ENCODE measurements at regions not wholly inside any gene's neighbourhood (a gene's known extent, or its start where the extent isn't known, plus 50 kb on each side); places are given as distances from the start of the nearest gene placed in this dataset.
A peak's percentile ranks its signal among the peaks of the same experiment; 100 is the strongest.

- no peaks in the 10 kb centered on the region for H3K9me3 ChIP-seq (ENCODE audit: control insufficient read depth, insufficient read depth, low read depth, low read length)
- POLR2A ChIA-PET, result interaction anchor here (0.6 to 0.9 kb wide), 2 partner anchors 22 to 23 kb away, joined by 5 read pairs; no protein-coding TSS in a partner anchor
- H3K36me3 ChIP-seq (ENCODE audit: control insufficient read depth in 2 of 2, insufficient read depth in 1 of 2, low read length in 2 of 2), result no peaks in the 10 kb centered on the region
- CTCF ChIA-PET, result interaction anchor here (0.7 kb wide), 1 partner anchor 8 kb away, joined by 3 read pairs; no protein-coding TSS in a partner anchor
- TF ChIP-seq ZBTB8A (tag by site-specific recombination; IDR thresholded peaks at IDR 0.05), result no peak
- TF ChIP-seq, protein P1, sequence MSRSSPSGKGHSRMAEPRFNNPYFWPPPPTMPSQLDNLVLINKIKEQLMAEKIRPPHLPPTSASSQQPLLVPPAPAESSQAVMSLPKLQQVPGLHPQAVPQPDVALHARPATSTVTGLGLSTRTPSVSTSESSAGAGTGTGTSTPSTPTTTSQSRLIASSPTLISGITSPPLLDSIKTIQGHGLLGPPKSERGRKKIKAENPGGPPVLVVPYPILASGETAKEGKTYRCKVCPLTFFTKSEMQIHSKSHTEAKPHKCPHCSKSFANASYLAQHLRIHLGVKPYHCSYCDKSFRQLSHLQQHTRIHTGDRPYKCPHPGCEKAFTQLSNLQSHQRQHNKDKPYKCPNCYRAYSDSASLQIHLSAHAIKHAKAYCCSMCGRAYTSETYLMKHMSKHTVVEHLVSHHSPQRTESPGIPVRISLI (tag by site-specific recombination; IDR thresholded peaks at IDR 0.05), result no peak
- TF ChIP-seq ZNF140 (tag by site-specific recombination; IDR thresholded peaks at IDR 0.05), result peak; percentile 16; the same call in 1 of the 2 replicates
- TF ChIP-seq ZBTB48 (tag by site-specific recombination; IDR thresholded peaks at IDR 0.05), result no peak
- no peak overlapping the region for H3K4me3 ChIP-seq (ENCODE audit: low read depth, low read length)
- H3K27ac ChIP-seq (ENCODE audit: extremely low read depth, low read depth, low read length), result no peak overlapping the region
- H3K4me1 ChIP-seq (ENCODE audit: control insufficient read depth, insufficient read depth, low read length), result no peaks in the 10 kb centered on the region
Observed at GRCh38 chr2:15751477-15751876, 159.8 kb downstream of the DDX1 start.

- H3K9me3 ChIP-seq (ENCODE audit: control insufficient read depth, insufficient read depth, low read depth, low read length), result no peaks in the 10 kb centered on the region
- no peaks in the 10 kb centered on the region for H3K4me1 ChIP-seq (ENCODE audit: control insufficient read depth, insufficient read depth, low read length)
- H3K27ac ChIP-seq (ENCODE audit: extremely low read depth, low read depth, low read length), result no peak overlapping the region
- TF ChIP-seq ZNF211 (tag by site-specific recombination; IDR thresholded peaks at IDR 0.05; ENCODE audit: low read depth), result no peak
- no peak for TF ChIP-seq ZSCAN16 (tag by site-specific recombination; IDR thresholded peaks at IDR 0.05)
- TF ChIP-seq, protein P2, sequence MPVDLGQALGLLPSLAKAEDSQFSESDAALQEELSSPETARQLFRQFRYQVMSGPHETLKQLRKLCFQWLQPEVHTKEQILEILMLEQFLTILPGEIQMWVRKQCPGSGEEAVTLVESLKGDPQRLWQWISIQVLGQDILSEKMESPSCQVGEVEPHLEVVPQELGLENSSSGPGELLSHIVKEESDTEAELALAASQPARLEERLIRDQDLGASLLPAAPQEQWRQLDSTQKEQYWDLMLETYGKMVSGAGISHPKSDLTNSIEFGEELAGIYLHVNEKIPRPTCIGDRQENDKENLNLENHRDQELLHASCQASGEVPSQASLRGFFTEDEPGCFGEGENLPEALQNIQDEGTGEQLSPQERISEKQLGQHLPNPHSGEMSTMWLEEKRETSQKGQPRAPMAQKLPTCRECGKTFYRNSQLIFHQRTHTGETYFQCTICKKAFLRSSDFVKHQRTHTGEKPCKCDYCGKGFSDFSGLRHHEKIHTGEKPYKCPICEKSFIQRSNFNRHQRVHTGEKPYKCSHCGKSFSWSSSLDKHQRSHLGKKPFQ (tag by site-specific recombination; IDR thresholded peaks at IDR 0.05), result no peak
- ChIA-PET POLR2A (no interaction called here), CTCF (no interaction called here)
- H3K36me3 ChIP-seq (ENCODE audit: control insufficient read depth in 2 of 2, insufficient read depth in 1 of 2, low read length in 2 of 2), result no peaks in the 10 kb centered on the region
- H3K4me3 ChIP-seq (ENCODE audit: low read depth, low read length), result no peak overlapping the region
Observed at GRCh38 chr2:15752552-15753232, 161.0 kb downstream of the DDX1 start.

GRCh38 chr2:15753233-15753798, 161.6 kb downstream of the DDX1 start:
- Histone ChIP-seq H3K27ac (ENCODE audit: extremely low read depth, low read depth, low read length) (no peak overlapping the region), H3K4me1 (ENCODE audit: control insufficient read depth, insufficient read depth, low read length) (no peaks in the 10 kb centered on the region), H3K4me3 (ENCODE audit: low read depth, low read length) (no peak overlapping the region), H3K36me3 (ENCODE audit: control insufficient read depth in 2 of 2, insufficient read depth in 1 of 2, low read length in 2 of 2) (no peaks in the 10 kb centered on the region), H3K9me3 (ENCODE audit: control insufficient read depth, insufficient read depth, low read depth, low read length) (no peaks in the 10 kb centered on the region)
- TF ChIP-seq ZNF132 (tag by site-specific recombination; IDR thresholded peaks at IDR 0.05; ENCODE audit: borderline replicate concordance) (no peak), ZSCAN23 (tag by site-specific recombination; IDR thresholded peaks at IDR 0.05) (no peak), ZNF169 (tag by site-specific recombination; IDR thresholded peaks at IDR 0.05) (no peak), ZNF623 (tag by site-specific recombination; IDR thresholded peaks at IDR 0.05) (no peak), ZNF112 (tag by site-specific recombination; IDR thresholded peaks at IDR 0.05) (no peak), INSM2 (tag by site-specific recombination; IDR thresholded peaks at IDR 0.05) (no peak), ZBTB17 (tag by site-specific recombination; IDR thresholded peaks at IDR 0.05) (no peak), KLF16 (tag by site-specific recombination; IDR thresholded peaks at IDR 0.05) (no peak), YY1 (tag by site-specific recombination; IDR thresholded peaks at IDR 0.05) (no peak), ZNF624 (tag by site-specific recombination; IDR thresholded peaks at IDR 0.05) (no peak), ZFP37 (tag by site-specific recombination; IDR thresholded peaks at IDR 0.05) (no peak), ZNF629 (tag by site-specific recombination; IDR thresholded peaks at IDR 0.05) (no peak), ZNF239 (tag by site-specific recombination; IDR thresholded peaks at IDR 0.05) (no peak), ZNF155 (tag by site-specific recombination; IDR thresholded peaks at IDR 0.05) (no peak)
- TF ChIP-seq, protein P3, sequence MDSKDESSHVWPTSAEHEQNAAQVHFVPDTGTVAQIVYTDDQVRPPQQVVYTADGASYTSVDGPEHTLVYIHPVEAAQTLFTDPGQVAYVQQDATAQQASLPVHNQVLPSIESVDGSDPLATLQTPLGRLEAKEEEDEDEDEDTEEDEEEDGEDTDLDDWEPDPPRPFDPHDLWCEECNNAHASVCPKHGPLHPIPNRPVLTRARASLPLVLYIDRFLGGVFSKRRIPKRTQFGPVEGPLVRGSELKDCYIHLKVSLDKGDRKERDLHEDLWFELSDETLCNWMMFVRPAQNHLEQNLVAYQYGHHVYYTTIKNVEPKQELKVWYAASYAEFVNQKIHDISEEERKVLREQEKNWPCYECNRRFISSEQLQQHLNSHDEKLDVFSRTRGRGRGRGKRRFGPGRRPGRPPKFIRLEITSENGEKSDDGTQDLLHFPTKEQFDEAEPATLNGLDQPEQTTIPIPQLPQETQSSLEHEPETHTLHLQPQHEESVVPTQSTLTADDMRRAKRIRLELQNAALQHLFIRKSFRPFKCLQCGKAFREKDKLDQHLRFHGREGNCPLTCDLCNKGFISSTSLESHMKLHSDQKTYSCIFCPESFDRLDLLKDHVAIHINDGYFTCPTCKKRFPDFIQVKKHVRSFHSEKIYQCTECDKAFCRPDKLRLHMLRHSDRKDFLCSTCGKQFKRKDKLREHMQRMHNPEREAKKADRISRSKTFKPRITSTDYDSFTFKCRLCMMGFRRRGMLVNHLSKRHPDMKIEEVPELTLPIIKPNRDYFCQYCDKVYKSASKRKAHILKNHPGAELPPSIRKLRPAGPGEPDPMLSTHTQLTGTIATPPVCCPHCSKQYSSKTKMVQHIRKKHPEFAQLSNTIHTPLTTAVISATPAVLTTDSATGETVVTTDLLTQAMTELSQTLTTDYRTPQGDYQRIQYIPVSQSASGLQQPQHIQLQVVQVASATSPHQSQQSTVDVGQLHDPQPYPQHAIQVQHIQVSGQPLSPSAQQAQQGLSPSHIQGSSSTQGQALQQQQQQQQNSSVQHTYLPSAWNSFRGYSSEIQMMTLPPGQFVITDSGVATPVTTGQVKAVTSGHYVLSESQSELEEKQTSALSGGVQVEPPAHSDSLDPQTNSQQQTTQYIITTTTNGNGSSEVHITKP (tag by site-specific recombination; IDR thresholded peaks at IDR 0.05), result no peak
- ChIA-PET POLR2A (no interaction called here), CTCF (no interaction called here)
